GM12891 (cell line): ENCODE measurements at regions not wholly inside any gene's neighbourhood (a gene's known extent, or its start where the extent isn't known, plus 50 kb on each side); places are given as distances from the start of the nearest gene placed in this dataset.

Experiments
- DNase-seq: peaks from one replicate; pipeline ENCODE4 v3.0.0; 2011; ENCODE audit warnings: low spot score; ENCODE audit not compliant: insufficient read length
- FAIRE-seq: peaks from 2 replicates; lab custom pipeline; 2011; peaks lifted over from hg19 to GRCh38; lab: Jason Lieb, UNC
- PAX5 ChIP-seq: IDR thresholded peaks from 2 replicates; pipeline ENCODE4 v1.6.1; 2011; ENCODE audit warnings: low read length, moderate library complexity, mild to moderate bottlenecking; ENCODE audit not compliant: insufficient read depth, severe bottlenecking
- POLR2A ChIP-seq: IDR thresholded peaks from 2 replicates; pipeline ENCODE4 v1.6.1; 2011; ENCODE audit warnings: low read depth, low read length, control low read depth
- POLR2AphosphoS5 ChIP-seq: IDR thresholded peaks from 2 replicates; pipeline ENCODE4 v1.6.1; 2011; ENCODE audit warnings: low read depth, low read length, control low read depth
- POU2F2 ChIP-seq: IDR thresholded peaks from 2 replicates; pipeline ENCODE4 v1.6.1; 2011; ENCODE audit warnings: low read depth, mild to moderate bottlenecking, control low read depth, low read length, moderate library complexity
- SPI1 ChIP-seq: IDR thresholded peaks from 2 replicates; pipeline ENCODE4 v1.6.1; 2011; ENCODE audit warnings: low read depth, low read length, control low read depth
- TAF1 ChIP-seq: IDR thresholded peaks from 2 replicates; pipeline ENCODE4 v1.6.1; 2011; ENCODE audit warnings: low read depth, low read length, control low read depth

DNA sequence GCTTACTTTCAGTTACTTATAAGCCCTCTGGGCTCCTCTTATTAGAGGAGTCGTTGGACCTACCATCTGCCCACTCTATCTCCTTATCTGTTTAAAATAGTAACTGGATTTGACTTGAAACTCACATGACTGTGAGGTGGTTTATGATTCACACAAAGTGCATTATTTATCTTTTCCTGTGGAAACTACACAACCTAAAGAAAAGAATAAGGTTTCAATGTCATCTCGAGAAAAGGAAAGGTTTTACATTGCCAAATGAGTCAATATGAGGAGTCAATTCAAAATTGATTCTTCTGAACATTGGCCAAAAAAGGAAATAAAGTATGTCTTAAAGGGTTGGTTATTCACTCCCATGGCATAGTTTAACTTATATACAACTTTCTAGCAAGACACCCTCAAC is 225.0 kb upstream of the G2E3 start:
- TF ChIP-seq TAF1: no peak
- no peak for TF ChIP-seq POLR2A
- TF ChIP-seq POLR2AphosphoS5: no peak
- TF ChIP-seq PAX5: no peak
- TF ChIP-seq SPI1: no peak
- TF ChIP-seq POU2F2: no peak
- FAIRE-seq (no peak), DNase-seq (no peak)

- no peak for FAIRE-seq
- TF ChIP-seq POLR2A (no peak), SPI1 (no peak), TAF1 (no peak), PAX5 (no peak), POLR2AphosphoS5 (no peak), POU2F2 (no peak)
Observed at GRCh38 chr14:30337456-30337855, 221.5 kb upstream of the G2E3 start.

DNA sequence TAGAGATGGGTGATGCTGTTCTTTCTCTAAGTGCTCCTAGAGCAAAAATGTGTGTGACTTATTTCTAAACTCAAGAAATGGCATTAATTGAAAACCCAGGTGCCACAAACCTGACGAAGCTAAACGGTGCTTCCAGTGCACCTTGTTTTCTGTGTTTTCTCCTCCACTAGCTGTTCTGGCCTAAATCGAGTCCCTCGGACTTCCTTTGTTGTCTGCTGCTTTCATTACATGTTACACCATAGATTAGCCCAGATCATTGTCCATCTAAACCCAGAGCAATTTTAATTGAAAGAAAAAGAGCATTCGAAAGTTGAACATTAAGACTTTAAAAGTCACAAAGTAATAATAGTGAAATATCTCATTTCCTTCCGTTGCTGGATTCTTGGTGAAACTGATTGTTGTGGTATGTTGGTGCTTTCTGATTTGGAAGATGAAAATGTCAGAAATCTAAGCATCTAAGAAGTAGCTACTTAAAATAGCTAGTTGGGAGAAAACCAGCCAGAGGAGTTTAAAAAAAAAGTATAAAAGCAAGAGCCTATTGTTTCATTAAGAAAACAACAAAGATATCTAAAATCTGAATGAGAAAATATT is 219.6 kb upstream of the G2E3 start:
- no peak for DNase-seq
- TF ChIP-seq SPI1 (no peak), TAF1 (no peak), PAX5 (no peak), POLR2A (no peak), POLR2AphosphoS5 (no peak), POU2F2 (no peak)
- no peak for FAIRE-seq

More at GRCh38 chr14:30337456-30337855, 221.5 kb upstream of the G2E3 start:
- no peak for DNase-seq

- no peak for FAIRE-seq
Observed at GRCh38 chr14:30340495-30340894, 218.5 kb upstream of the G2E3 start.

DNA sequence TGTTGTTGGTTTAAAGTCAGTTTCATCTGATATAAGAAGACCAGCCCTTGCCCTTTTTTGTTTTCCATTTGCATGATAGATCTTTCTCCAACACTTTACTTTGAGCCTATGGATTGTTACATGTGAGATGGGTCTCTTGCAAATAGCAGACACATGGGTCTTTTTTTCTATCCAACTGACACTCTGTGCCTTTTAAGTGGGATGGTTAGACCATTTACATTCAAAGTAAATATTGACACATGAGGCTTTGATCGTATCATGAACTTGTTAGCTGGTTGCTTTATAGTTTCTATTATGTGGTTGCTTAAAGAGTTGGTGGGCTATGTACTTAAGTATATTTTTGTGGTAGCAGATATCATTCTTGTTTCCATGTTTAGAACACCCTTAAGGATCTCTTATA is 213.4 kb upstream of the G2E3 start:
- FAIRE-seq: no peak
- no peak for TF ChIP-seq POLR2A
- TF ChIP-seq POLR2AphosphoS5: no peak
- TF ChIP-seq TAF1: no peak
- no peak for TF ChIP-seq POU2F2
- DNase-seq: no peak

More at GRCh38 chr14:30340495-30340894, 218.5 kb upstream of the G2E3 start:
- DNase-seq: no peak
- no peak for TF ChIP-seq POLR2A
- no peak for TF ChIP-seq POU2F2
- no peak for TF ChIP-seq SPI1
- TF ChIP-seq TAF1: no peak
- TF ChIP-seq PAX5: no peak
- TF ChIP-seq POLR2AphosphoS5: no peak

- no peak for TF ChIP-seq POU2F2
- TF ChIP-seq PAX5: no peak
- no peak for TF ChIP-seq POLR2AphosphoS5
- TF ChIP-seq TAF1: no peak
- TF ChIP-seq POLR2A: no peak
- TF ChIP-seq SPI1: no peak
- DNase-seq: no peak
- FAIRE-seq: no peak
Observed at GRCh38 chr14:30348445-30348844, 210.5 kb upstream of the G2E3 start.

- TF ChIP-seq POLR2A (no peak), TAF1 (no peak)
- DNase-seq (no peak), FAIRE-seq (no peak)
Observed at GRCh38 chr14:30349520-30349919, 209.4 kb upstream of the G2E3 start.

- no peak for TF ChIP-seq POLR2AphosphoS5
- TF ChIP-seq POLR2A: no peak
- no peak for TF ChIP-seq SPI1
- no peak for TF ChIP-seq POU2F2
- no peak for TF ChIP-seq TAF1
- no peak for TF ChIP-seq PAX5
- FAIRE-seq: no peak
- DNase-seq: no peak
Observed at GRCh38 chr14:30354439-30354838, 204.5 kb upstream of the G2E3 start.

DNA sequence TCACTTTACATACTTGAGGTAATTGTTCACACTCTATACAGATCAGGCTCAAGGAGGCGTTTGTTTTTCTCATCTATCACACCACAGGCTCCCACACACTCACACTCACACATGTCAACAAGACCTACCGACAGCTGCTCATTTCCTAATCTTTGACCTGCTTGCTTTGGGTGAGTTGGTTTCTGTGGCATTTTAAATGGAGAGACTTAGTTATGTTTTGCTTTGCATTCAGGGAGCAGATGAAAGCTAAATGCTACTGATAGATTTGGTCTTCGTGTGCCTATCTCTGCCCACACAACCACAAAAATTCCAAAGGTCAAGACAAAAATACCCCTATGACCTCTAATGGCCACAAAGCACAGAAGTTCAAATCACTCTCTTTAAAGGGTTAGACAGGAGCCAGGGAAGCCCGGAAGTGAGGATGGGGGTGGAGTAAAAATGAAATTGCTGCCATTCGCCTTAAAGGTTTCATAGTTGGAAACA is 203.5 kb upstream of the G2E3 start:
- no peak for DNase-seq
- FAIRE-seq: no peak
- TF ChIP-seq POU2F2 (no peak), POLR2A (no peak), PAX5 (no peak), SPI1 (no peak), TAF1 (no peak), POLR2AphosphoS5 (no peak)

GRCh38 chr14:30356438-30357202 is 202.3 kb upstream of the G2E3 start:
- FAIRE-seq: no peak
- TF ChIP-seq POLR2AphosphoS5 (no peak), SPI1 (no peak), POU2F2 (no peak), TAF1 (no peak), POLR2A (no peak), PAX5 (no peak)
- no peak for DNase-seq

DNA sequence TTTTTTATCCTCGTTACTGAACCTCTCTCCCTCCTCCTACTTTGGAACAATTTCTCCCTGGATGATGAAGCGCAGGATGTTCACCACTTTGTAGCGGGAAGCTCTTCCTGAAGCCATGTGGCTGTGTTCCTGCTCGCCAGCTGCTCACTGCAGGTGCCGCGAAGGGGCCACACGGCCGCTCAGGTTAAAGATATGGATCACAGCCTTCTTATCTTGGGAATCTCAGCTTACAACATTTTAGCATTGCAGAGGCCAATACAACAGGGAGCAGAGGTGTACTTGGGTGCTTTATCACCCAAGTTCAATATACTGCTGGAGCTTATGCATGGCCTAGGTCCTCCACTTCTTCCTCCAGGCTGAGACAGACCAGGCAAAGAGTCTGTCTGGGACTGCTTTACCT is 201.2 kb upstream of the G2E3 start:
- DNase-seq (no peak), FAIRE-seq (no peak)
- TF ChIP-seq SPI1: no peak
- TF ChIP-seq TAF1: no peak
- TF ChIP-seq PAX5: no peak
- TF ChIP-seq POLR2A: no peak
- TF ChIP-seq POLR2AphosphoS5: no peak
- TF ChIP-seq POU2F2: no peak
